Right atrium auricular region (tissue), 2 donors: ENCODE measurements at regions not wholly inside any gene's neighbourhood (a gene's known extent, or its start where the extent isn't known, plus 50 kb on each side); places are given as distances from the start of the nearest gene placed in this dataset.
A peak's percentile ranks its signal among the peaks of the same experiment; 100 is the strongest.

Source experiments
- DNase-seq: peaks from one replicate; pipeline ENCODE4 v3.0.0-alpha.2; 2019; ENCODE audit warnings: low spot score
- H3K27ac ChIP-seq, 2 donors: fragments of 200-600 bp; sonication (generic); 1 replicate in 1 of 2; 2 replicates in 1 of 2; pipeline ENCODE4 v1.5.1; 2016 to 2019
- H3K27me3 ChIP-seq, 2 donors: fragments of 200-600 bp; sonication (generic); one replicate each; pipeline versions ENCODE4 v1.5.1 to v1.6.0; 2017 to 2019
- H3K36me3 ChIP-seq: fragments of 200-600 bp; sonication (generic); one replicate; pipeline ENCODE4 v1.5.1; 2016
- H3K4me1 ChIP-seq, 2 donors: fragments of 200-600 bp; sonication (generic); one replicate each; pipeline versions ENCODE4 v1.5.1 to v1.6.0; 2017 to 2019
- H3K4me3 ChIP-seq, 2 donors: fragments of 200-600 bp; sonication (generic); 1 replicate in 1 of 2; 2 replicates in 1 of 2; pipeline ENCODE4 v1.5.1; 2017 to 2019; ENCODE audit warnings: mild to moderate bottlenecking in 1 of 2, moderate library complexity in 1 of 2
- H3K9me3 ChIP-seq, 2 donors: fragments of 200-600 bp; sonication (generic); one replicate each; pipeline ENCODE4 v1.5.1; 2019
- TF ChIP-seq, protein P1 (sequence below), 2 donors: fragments of 200-600 bp; sonication (generic); IDR thresholded peaks; one replicate each; pipeline ENCODE4 v1.5.1; 2019; ENCODE audit warnings: antibody characterized with exemption in 2 of 2

DNA sequence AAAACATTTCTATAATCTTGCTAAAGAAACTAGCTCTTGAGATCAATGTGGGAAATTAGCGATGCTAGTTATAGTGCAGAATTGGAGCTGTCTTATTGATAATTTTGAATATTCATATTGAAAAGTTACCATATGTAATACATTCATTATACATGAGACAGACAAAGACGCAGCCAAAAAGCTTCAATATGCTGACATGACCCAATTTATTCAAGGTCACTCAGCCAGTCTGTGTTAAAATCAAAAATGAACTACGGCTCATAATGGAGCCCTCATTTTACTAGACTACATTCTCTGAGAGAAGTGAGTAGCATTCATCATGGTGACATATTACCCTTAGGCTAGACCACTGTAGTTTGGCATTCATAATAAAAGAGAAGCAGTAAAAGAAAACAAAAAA, 107.3 kb upstream of the GABRG2 start:
- Histone ChIP-seq H3K4me3 (no peak overlapping the region), H3K27ac (no peak overlapping the region), H3K9me3 (no peaks in the 10 kb centered on the region), H3K27me3 (no peaks in the 10 kb centered on the region), H3K4me1 (no peaks in the 10 kb centered on the region), H3K36me3 (no peaks in the 10 kb centered on the region)
- TF ChIP-seq, protein P1, sequence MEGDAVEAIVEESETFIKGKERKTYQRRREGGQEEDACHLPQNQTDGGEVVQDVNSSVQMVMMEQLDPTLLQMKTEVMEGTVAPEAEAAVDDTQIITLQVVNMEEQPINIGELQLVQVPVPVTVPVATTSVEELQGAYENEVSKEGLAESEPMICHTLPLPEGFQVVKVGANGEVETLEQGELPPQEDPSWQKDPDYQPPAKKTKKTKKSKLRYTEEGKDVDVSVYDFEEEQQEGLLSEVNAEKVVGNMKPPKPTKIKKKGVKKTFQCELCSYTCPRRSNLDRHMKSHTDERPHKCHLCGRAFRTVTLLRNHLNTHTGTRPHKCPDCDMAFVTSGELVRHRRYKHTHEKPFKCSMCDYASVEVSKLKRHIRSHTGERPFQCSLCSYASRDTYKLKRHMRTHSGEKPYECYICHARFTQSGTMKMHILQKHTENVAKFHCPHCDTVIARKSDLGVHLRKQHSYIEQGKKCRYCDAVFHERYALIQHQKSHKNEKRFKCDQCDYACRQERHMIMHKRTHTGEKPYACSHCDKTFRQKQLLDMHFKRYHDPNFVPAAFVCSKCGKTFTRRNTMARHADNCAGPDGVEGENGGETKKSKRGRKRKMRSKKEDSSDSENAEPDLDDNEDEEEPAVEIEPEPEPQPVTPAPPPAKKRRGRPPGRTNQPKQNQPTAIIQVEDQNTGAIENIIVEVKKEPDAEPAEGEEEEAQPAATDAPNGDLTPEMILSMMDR (IDR thresholded peaks at IDR 0.05): no peak
- DNase-seq: no peak

DNA sequence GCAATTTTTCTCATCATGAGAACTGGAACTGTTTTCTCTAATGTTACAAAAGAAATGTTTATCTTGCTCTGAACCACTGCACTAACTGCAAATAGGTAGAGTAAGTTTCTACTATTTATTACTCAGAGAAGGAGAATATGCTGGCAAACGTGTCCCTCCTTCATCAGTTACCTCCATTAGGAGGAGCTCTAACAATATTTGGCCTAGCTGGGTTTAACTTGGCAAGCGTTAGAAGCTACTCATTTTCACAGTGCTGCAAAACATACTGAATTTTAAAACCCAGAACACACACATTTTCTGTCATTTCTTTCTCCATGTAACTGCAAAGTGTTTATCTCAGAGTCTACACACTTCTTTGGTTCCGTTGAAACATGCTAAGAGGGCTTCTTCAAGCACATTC, 101.0 kb upstream of the GABRG2 start:
- no peaks in the 10 kb centered on the region for H3K4me1 ChIP-seq
- H3K36me3 ChIP-seq: no peaks in the 10 kb centered on the region
- no peaks in the 10 kb centered on the region for H3K9me3 ChIP-seq
- H3K27me3 ChIP-seq: no peaks in the 10 kb centered on the region
- TF ChIP-seq, protein P1 (IDR thresholded peaks at IDR 0.05): peak in 1 of 2 donors; percentile 38
- no peak overlapping the region for H3K4me3 ChIP-seq
- no peak overlapping the region for H3K27ac ChIP-seq
- DNase-seq: no peak

DNA sequence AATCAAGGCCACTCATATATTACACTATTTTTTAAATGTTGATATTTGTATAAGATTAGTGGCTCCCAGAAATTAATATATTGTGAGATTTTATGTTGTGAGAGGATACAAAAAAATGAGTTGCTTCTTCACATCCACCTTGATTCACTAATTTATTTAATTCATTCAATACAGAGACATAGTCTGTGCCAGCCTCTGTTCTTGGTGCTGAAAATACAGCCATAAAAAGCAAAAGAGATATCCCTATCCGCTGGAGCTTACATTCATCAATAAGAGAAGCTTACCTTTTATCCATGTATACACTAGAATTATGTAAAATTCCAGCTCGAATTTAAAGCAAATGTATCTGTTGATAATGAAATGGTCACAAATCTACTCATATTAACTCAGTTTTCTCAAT, 92.2 kb upstream of the GABRG2 start:
- TF ChIP-seq, protein P1 (IDR thresholded peaks at IDR 0.05): no peak
- Histone ChIP-seq H3K9me3 (no peaks in the 10 kb centered on the region), H3K36me3 (no peaks in the 10 kb centered on the region)

DNA sequence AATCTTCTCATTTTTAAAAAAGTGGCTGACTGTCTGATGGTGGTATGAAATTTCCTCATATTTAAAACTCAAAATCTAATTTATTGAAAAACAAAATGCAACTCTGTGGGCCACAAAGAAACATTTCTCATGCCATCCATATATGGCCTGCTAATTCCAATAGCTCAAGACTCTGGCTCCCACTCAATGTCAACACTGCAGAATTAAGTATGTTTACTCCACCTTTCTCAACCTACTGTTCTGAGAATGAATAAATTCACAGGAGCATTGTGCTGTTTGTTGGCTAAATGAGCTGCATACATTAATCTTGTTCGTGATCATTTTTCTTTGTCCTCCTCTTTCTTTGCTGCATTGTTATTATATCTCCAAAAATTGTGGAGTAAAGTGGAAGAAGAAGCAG, 79.5 kb upstream of the GABRG2 start:
- H3K4me3 ChIP-seq: no peak overlapping the region
- no peak for DNase-seq

More for the DNA sequence above, 92.2 kb upstream of the GABRG2 start:
- Histone ChIP-seq H3K4me1 (no peaks in the 10 kb centered on the region), H3K4me3 (no peak overlapping the region), H3K27ac (no peak overlapping the region), H3K27me3 (no peaks in the 10 kb centered on the region)
- no peak for DNase-seq

More for the DNA sequence above, 79.5 kb upstream of the GABRG2 start:
- Histone ChIP-seq H3K36me3 (no peaks in the 10 kb centered on the region), H3K27ac (no peak overlapping the region), H3K9me3 (no peaks in the 10 kb centered on the region), H3K27me3 (no peaks in the 10 kb centered on the region), H3K4me1 (no peaks in the 10 kb centered on the region)
- TF ChIP-seq, protein P1 (IDR thresholded peaks at IDR 0.05): no peak
